Neuronal stem cell (in vitro differentiated cells): ENCODE measurements at regions not wholly inside any gene's neighbourhood (a gene's known extent, or its start where the extent isn't known, plus 50 kb on each side); places are given as distances from the start of the nearest gene placed in this dataset.

Experiments
- DNase-seq: peaks from one replicate; pipeline ENCODE4 v3.0.0-alpha.2; 2013; ENCODE audit warnings: low spot score
- H2AFZ ChIP-seq: one replicate; pipeline ENCODE4 v1.6.1; 2013; ENCODE audit warnings: mild to moderate bottlenecking, low read length, inconsistent platforms
- H2AK5ac ChIP-seq: 2 replicates; pipeline ENCODE4 v1.6.1; 2013; ENCODE audit warnings: low read depth, mild to moderate bottlenecking, inconsistent platforms, low read length, moderate library complexity, mixed read lengths
- H2BK120ac ChIP-seq: 2 replicates; pipeline ENCODE4 v1.6.1; 2013; ENCODE audit warnings: low read depth, mild to moderate bottlenecking, inconsistent platforms, low read length, moderate library complexity, mixed read lengths
- H2BK12ac ChIP-seq: one replicate; pipeline ENCODE4 v1.6.1; 2013; ENCODE audit warnings: low read length, inconsistent platforms
- H2BK15ac ChIP-seq: 2 replicates; pipeline ENCODE4 v1.6.1; 2013; ENCODE audit warnings: mild to moderate bottlenecking, low read length, inconsistent platforms, mixed read lengths
- H2BK5ac ChIP-seq: one replicate; pipeline ENCODE4 v1.6.1; 2013; ENCODE audit warnings: inconsistent platforms, mild to moderate bottlenecking, low read length, moderate library complexity
- H3K14ac ChIP-seq: one replicate; pipeline ENCODE4 v1.6.1; 2013; ENCODE audit warnings: low read length, inconsistent platforms
- H3K18ac ChIP-seq: 2 replicates; pipeline ENCODE4 v1.6.1; 2013; ENCODE audit warnings: low read length, inconsistent platforms
- H3K23ac ChIP-seq: 2 replicates; pipeline ENCODE4 v1.6.1; 2013; ENCODE audit warnings: low read depth, mild to moderate bottlenecking, mixed read lengths, low read length, inconsistent platforms; ENCODE audit not compliant: poor library complexity
- H3K27ac ChIP-seq: replicated peaks from 3 replicates; pipeline ENCODE4 v1.5.1; 2013; ENCODE audit warnings: low read length, inconsistent platforms
- H3K27me3 ChIP-seq, 3 experiments: 2 replicates each; pipeline ENCODE4 v1.6.1; 2013; ENCODE audit warnings: low read length in 3 of 3, mild to moderate bottlenecking in 2 of 3, inconsistent platforms in 1 of 3, low read depth in 1 of 3, mixed read lengths in 1 of 3, moderate library complexity in 1 of 3; ENCODE audit not compliant: control insufficient read depth in 3 of 3, insufficient read depth in 3 of 3
- H3K36me3 ChIP-seq, 2 donors: replicated peaks in 1 of 2; 2 replicates each; pipeline ENCODE4 v1.6.1; 2013; ENCODE audit warnings: low read length in 2 of 2; ENCODE audit not compliant: control insufficient read depth in 2 of 2, insufficient read depth in 2 of 2
- H3K4ac ChIP-seq: 2 replicates; pipeline ENCODE4 v1.6.1; 2013; ENCODE audit warnings: inconsistent platforms, mild to moderate bottlenecking, low read length, moderate library complexity
- H3K4me1 ChIP-seq, 2 donors: 1 replicate in 1 of 2; 2 replicates in 1 of 2; pipeline ENCODE4 v1.6.1; 2013; ENCODE audit warnings: low read length in 2 of 2, low read depth in 1 of 2; ENCODE audit not compliant: control insufficient read depth in 2 of 2, insufficient read depth in 1 of 2
- H3K4me2 ChIP-seq: one replicate; pipeline ENCODE4 v1.6.1; 2013; ENCODE audit warnings: mild to moderate bottlenecking, low read length, inconsistent platforms; ENCODE audit not compliant: insufficient read depth, poor library complexity, severe bottlenecking
- H3K4me3 ChIP-seq, 2 donors: 2 replicates each; pipeline ENCODE4 v1.5.1; 2013; ENCODE audit warnings: low read length in 2 of 2, mild to moderate bottlenecking in 2 of 2, inconsistent platforms in 1 of 2, moderate library complexity in 1 of 2
- H3K79me1 ChIP-seq: one replicate; pipeline ENCODE4 v1.6.1; 2013; ENCODE audit warnings: low read depth, mild to moderate bottlenecking, inconsistent platforms, low read length, moderate library complexity
- H3K9ac ChIP-seq: one replicate; pipeline ENCODE4 v1.6.1; 2013; ENCODE audit warnings: mild to moderate bottlenecking, low read depth, low read length, inconsistent platforms; ENCODE audit not compliant: poor library complexity
- H3K9me3 ChIP-seq, 2 donors: replicated peaks in 1 of 2; 2 replicates each; pipeline versions ENCODE3 to v1.6.1; 2013; ENCODE audit warnings: low read length in 2 of 2, mild to moderate bottlenecking in 2 of 2, inconsistent platforms in 1 of 2, low read depth in 1 of 2, mixed read lengths in 1 of 2, moderate library complexity in 1 of 2; ENCODE audit not compliant: control insufficient read depth in 2 of 2, insufficient read depth in 1 of 2
- H4K8ac ChIP-seq: one replicate; pipeline ENCODE4 v1.6.1; 2013; ENCODE audit warnings: low read depth, mild to moderate bottlenecking, inconsistent platforms, low read length, moderate library complexity
- H4K91ac ChIP-seq: one replicate; pipeline ENCODE4 v1.6.1; 2013; ENCODE audit warnings: low read length, low read depth, mild to moderate bottlenecking, inconsistent platforms; ENCODE audit not compliant: poor library complexity
- WGBS, 2 donors: extraction: QIAGEN DNeasy Blood & Tissue Kit; methylation state at CpG; one replicate each; pipeline ENCODE4 v1.1.7; 2013; ENCODE audit warnings: missing lambda C conversion rate in 2 of 2, mixed read lengths in 1 of 2; ENCODE audit not compliant: insufficient read length in 2 of 2, insufficient replicate concordance in 1 of 2; ENCODE audit errors: extremely low coverage in 2 of 2; 5-methylcytosine and 5-hydroxymethylcytosine counted together

- Histone ChIP-seq H4K8ac (peak overlapping the region; percentile 56), H2BK5ac (no peak overlapping the region), H4K91ac (no peak overlapping the region), H3K14ac (no peak overlapping the region), H2AFZ (no peak overlapping the region), H3K79me1 (no peaks in the 10 kb centered on the region), H3K27ac (no peak overlapping the region), H3K9ac (no peak overlapping the region), H2BK15ac (peak overlapping the region; percentile 59), H2AK5ac (peak overlapping the region; percentile 34), H2BK120ac (no peak overlapping the region), H2BK12ac (no peak overlapping the region), H3K23ac (no peak overlapping the region), H3K9me3 (no peaks in the 10 kb centered on the region), H3K4me1 (no peaks in the 10 kb centered on the region), H3K4me3 (no peak overlapping the region), H3K4me2 (no peak overlapping the region), H3K4ac (no peak overlapping the region), H3K36me3 (no peaks in the 10 kb centered on the region), H3K18ac (no peak overlapping the region), H3K27me3 (no peaks in the 10 kb centered on the region)
- no CpG with 5 or more reads among the region's 3 CpGs for WGBS, 2 donors
- no peak for DNase-seq
These were observed 348.5 kb downstream of the JRKL start for GRCh38 chr11:96738311-96738710.

- no peak overlapping the region for H3K18ac ChIP-seq
- no peak overlapping the region for H3K4me2 ChIP-seq
- no peaks in the 10 kb centered on the region for H3K36me3 ChIP-seq
- no peak overlapping the region for H3K23ac ChIP-seq
- no peak overlapping the region for H3K4me3 ChIP-seq
- H3K4me1 ChIP-seq, result no peaks in the 10 kb centered on the region
- no peaks in the 10 kb centered on the region for H3K9me3 ChIP-seq
- H3K27ac ChIP-seq, result no peak overlapping the region
- H2BK120ac ChIP-seq, result no peak overlapping the region
- no peak for DNase-seq
- no peak overlapping the region for H4K91ac ChIP-seq
- no peak overlapping the region for H3K4ac ChIP-seq
- no peaks in the 10 kb centered on the region for H3K27me3 ChIP-seq
- no peak overlapping the region for H2BK12ac ChIP-seq
- H2BK5ac ChIP-seq, result no peak overlapping the region
- H3K14ac ChIP-seq, result no peak overlapping the region
- no peak overlapping the region for H2AFZ ChIP-seq
- no peaks in the 10 kb centered on the region for H3K79me1 ChIP-seq
- no peak overlapping the region for H2AK5ac ChIP-seq
- H3K9ac ChIP-seq, result no peak overlapping the region
- WGBS, 2 donors, result no CpG with 5 or more reads among the region's 5 CpGs
- H4K8ac ChIP-seq, result no peak overlapping the region
- H2BK15ac ChIP-seq, result no peak overlapping the region
These were observed 351.3 kb downstream of the JRKL start for GRCh38 chr11:96741068-96741467.

GRCh38 chr11:96744697-96745096 lies 354.9 kb downstream of the JRKL start:
- Histone ChIP-seq H3K14ac (no peak overlapping the region), H2AFZ (no peak overlapping the region), H3K4me1 (no peaks in the 10 kb centered on the region), H3K23ac (no peak overlapping the region), H4K91ac (no peak overlapping the region), H3K79me1 (no peaks in the 10 kb centered on the region), H2BK120ac (no peak overlapping the region), H3K27ac (no peak overlapping the region), H3K36me3 (no peaks in the 10 kb centered on the region), H2AK5ac (no peak overlapping the region), H3K4me3 (no peak overlapping the region), H3K9ac (no peak overlapping the region), H3K18ac (no peak overlapping the region), H3K27me3 (no peaks in the 10 kb centered on the region), H2BK12ac (no peak overlapping the region), H2BK15ac (no peak overlapping the region), H3K9me3 (no peaks in the 10 kb centered on the region), H4K8ac (no peak overlapping the region), H3K4ac (no peak overlapping the region), H3K4me2 (no peak overlapping the region), H2BK5ac (no peak overlapping the region)
- WGBS, 2 donors, result no CpG with 5 or more reads among the region's 1 CpG
- no peak for DNase-seq

GRCh38 chr11:96748639-96749370 lies 359.0 kb downstream of the JRKL start:
- no CpG with 5 or more reads among the region's 2 CpGs for WGBS, 2 donors
- no peak for DNase-seq
- H3K36me3 ChIP-seq, result no peaks in the 10 kb centered on the region
- H3K4me3 ChIP-seq, result no peak overlapping the region
- no peak overlapping the region for H3K4me2 ChIP-seq
- H3K4me1 ChIP-seq, result no peaks in the 10 kb centered on the region
- no peak overlapping the region for H3K27ac ChIP-seq
- H3K27me3 ChIP-seq, result no peaks in the 10 kb centered on the region
- no peak overlapping the region for H3K18ac ChIP-seq
- no peak overlapping the region for H2AK5ac ChIP-seq
- H3K9ac ChIP-seq, result no peak overlapping the region
- H2BK15ac ChIP-seq, result no peak overlapping the region
- no peak overlapping the region for H3K14ac ChIP-seq
- H2BK5ac ChIP-seq, result no peak overlapping the region
- H3K79me1 ChIP-seq, result no peaks in the 10 kb centered on the region
- H3K9me3 ChIP-seq, result no peaks in the 10 kb centered on the region
- H2BK12ac ChIP-seq, result no peak overlapping the region
- H2AFZ ChIP-seq, result no peak overlapping the region
- no peak overlapping the region for H4K8ac ChIP-seq
- no peak overlapping the region for H2BK120ac ChIP-seq
- H3K4ac ChIP-seq, result no peak overlapping the region
- no peak overlapping the region for H3K23ac ChIP-seq
- H4K91ac ChIP-seq, result no peak overlapping the region
